ENCODE measurements at regions not wholly inside any gene's neighbourhood (a gene's known extent, or its start where the extent isn't known, plus 50 kb on each side); places are given as distances from the start of the nearest gene placed in this dataset.
"Not testable (repeated sequence)": the region's sequence is repeated elsewhere in the genome, so short reads cannot be mapped to it uniquely, and the experiment has no call there.

DNA sequence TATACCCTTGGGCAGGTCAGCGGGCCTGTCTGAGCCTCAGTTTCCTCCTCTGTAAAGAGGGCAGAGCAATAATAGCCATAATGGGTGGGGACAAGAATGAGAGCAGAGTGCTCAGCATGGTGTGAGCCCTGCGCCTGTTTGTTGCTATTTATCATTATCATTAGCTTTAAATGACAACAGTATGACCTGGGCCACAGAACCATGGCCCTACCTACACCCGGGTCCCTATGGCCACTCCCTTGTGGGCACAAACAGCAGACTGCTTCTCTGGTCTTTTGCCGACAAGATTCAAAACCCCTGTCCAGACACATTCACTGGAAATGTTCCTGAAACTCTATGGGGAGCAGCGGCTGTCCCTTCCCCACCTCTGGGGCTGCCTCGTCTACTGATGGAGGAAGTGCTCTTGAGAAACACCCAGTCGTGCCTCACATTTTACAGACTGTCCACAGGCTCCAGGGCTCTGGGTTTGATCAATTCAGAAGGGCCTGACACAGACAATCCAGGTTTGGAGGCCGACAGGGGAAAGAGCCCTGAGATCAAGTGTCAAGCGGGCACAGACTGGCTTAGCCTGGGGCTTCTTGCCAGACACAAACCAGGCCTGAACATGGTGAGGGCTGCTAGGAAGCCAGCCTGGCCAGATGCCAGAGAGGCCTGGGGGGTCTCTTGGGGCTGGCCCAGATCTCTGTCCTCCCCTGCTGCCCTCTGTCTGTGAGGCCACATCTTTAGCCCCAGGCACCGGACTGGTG, 112.5 kb upstream of the CD82 start:
- DNase-seq (ENCODE audit: low spot score) = no peak

DNA sequence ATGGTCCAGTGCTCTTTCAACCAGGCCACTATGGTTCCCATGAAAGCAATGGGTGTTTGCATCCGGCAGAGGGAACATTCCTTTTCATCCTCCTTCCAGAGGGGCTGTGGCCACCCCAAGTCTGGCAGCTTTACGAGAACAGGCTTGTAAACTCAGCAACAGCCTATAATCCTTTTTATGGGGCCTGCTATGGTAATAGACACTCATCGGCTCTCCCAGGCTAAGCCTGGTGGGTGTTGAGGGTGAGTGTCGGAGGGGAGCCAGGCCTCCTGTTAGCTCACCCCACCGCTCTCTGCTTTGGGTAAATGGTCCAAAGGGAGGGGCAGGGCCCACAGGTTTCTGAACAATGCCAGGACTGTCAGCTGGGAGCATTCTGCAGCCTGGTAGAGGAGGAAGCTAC, 111.6 kb upstream of the CD82 start:
- no peak for DNase-seq (ENCODE audit: low spot score)

DNA sequence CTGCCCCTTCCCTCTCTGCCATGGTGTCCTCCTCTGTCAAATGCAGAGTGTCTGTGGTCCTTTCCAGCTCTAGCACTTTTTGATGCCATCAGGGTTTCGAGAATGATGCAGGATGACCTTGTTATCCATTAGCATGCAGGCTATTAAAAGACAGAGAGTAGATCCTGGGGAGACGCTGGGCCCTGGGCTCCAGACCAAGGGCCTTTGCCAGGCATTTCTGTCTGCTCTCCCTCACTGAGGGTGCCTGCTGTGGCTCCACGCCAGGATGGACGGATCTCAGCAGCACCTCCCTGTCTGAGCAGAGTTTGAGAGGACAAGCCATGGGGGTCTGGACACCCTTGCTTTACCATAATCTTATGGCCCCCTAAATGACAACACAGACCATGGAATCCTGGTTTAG, 110.8 kb upstream of the CD82 start:
- DNase-seq (ENCODE audit: low spot score) = no peak

DNA sequence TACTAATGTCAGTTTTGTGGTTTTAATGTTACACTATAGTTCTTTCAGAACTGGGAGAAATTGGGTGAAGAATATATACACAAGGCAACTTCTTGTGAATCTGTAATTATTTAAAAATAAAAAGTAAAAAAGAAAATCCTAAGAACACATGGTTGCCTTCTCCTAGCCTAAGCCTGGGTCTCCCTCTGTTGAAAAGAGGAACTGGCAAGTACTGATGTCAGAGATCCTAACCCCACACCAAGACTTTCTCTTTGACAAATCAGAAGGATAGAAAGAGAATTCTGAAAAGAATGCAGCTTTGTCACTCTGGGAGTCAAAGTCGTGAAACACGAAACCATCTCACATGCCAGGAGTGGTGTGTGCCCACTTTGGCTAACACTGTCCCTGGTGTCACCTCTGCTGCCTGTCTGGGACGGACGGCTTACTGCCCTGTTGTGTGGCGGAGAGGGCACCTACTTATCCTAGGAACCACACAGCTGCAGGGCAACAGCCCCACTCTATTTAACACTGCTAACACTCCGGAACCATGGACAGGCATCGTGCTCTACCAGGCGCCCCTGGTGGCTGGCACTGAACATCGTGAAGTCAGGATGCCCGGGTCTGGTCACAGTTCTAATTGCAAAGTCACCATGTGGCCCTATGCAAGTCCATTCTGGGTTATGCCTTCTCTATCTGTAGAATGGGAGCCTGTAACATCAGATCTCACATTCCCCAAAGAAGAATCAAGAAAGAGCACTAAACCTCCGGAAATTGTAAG, 108.7 kb upstream of the CD82 start:
- DNase-seq (ENCODE audit: low spot score) = peak; percentile 49

DNA sequence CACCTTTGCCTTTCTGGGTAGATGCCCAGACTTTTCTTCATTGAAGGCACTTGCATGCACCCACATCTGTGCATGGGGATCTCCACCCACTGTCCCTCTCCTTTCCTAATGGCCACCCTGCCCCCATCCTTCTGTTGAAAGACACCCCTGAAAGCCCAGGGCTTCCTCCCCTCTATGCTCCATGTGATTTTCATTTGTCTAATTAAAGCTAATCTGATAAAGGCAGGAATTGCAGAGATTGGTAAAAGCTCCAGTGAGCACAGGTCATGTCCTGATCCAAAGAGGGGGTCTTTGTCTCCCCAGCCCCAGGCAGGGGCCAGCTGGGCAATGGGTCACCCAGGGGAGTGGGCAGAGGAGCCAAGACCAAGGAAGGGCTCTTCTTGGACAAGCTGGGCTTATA, 107.6 kb upstream of the CD82 start:
- DNase-seq (ENCODE audit: low spot score) = no peak

DNA sequence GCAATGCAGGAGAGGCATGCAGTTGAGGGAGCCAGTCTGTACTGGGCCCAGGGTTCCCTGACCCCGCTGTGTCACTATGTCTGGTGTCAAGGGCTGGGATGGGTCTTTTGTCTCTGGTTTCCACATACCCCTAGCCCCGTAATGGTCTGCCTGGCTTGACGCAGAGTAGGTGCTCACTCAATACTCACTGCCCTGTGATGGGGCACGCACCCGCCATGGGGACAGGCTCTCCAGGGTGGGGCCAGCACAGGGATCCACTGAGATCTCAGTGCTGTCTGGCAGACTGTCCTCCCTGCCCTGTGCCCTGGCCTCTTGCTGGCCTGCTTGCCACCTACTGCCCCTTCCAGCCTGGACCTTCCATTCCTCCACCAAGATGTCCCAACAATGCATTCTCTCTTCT, 101.7 kb upstream of the CD82 start:
- no peak for DNase-seq (ENCODE audit: low spot score)

DNA sequence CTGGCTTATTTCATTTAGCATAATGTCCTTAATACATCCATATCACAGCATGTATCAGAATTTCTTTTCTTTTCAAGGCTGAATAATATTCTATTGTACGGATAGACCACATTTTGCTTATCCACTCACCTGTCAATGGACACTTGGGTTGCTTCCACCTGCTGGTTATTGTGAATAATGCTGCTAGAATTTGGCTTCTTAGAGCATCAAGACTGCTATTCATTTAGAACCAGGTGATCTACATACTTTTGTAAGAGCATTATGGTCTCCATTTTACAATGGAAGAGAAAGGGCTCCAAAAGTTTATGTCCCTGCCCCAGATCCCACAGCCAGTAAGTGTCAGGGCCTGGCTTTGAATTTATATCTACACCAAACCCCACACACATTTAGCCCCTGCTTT, 100.7 kb upstream of the CD82 start:
- peak; percentile 49 for DNase-seq (ENCODE audit: low spot score)

DNA sequence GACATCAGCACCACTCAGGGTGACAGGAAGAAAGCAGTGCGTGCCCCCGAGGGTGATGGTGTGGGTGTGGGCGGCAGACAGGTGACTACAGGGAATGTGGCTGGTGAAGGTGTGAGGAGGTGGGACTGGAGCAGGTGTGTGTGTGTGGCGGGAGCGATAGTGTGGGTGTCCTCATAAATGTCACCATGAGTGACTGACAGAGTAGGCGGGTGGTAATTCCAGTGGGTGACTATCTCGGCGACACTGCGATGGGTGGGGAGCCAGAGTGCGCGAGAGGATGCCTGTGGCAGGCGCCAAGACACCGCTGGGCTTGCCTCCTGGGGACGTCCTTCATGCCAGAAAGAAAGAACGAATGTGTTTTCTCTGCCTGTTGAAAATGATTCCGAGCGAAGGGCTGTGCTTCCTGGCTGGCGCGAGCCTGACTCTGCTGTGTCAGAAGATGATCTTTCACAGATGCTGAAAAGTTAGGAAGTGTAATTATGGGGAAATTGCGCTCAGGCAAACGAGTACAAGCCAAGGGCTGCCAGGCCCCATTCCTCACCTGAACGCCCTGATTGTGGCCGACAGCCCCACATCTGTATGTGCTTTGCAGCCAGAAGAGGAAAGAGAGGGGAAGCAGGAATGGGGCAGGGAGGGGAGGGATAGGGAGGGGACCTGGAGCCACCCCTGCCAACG, 98.8 kb upstream of the CD82 start:
- no peak for DNase-seq (ENCODE audit: low spot score)

DNA sequence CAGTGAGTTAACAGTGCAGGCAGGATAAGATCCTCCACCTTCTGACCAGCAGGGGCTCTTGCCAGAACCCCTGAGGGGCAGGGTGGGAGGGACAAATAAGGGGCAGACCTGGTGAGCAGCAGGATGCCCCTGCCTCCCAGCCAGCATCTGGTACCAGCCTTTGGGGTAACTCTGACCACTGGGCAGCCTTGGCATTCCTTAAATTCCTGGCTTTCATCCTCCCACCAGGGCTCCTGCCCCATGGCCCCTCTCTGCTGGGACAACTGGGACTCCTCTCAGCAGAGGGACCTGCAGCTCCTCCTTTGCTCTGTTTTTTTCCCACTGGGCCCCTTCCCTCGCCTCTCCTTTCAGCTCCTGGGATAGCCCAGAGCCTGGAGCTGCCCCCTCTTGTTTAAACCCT, 98.0 kb upstream of the CD82 start:
- DNase-seq (ENCODE audit: low spot score) = no peak

DNA sequence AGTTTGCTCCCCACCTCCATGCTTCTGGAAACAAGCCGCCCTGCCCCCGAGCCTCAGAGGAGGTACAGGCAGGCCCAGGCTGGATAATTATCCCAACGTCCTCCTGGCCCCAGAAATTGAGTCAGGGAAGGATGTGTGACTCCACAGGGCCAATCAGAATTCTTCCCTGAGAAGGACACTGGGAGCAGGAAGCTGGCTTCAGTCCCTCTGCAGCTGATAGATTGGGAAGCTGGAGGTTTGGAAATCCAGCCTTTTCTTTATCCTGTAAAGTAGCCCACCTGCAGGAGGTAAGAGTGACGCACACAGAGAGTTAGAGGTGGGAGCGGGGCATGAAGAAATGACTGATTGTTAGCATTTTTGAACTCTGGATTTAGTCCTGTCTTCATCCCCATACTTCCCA, 97.5 kb upstream of the CD82 start:
- DNase-seq (ENCODE audit: low spot score) = no peak

DNA sequence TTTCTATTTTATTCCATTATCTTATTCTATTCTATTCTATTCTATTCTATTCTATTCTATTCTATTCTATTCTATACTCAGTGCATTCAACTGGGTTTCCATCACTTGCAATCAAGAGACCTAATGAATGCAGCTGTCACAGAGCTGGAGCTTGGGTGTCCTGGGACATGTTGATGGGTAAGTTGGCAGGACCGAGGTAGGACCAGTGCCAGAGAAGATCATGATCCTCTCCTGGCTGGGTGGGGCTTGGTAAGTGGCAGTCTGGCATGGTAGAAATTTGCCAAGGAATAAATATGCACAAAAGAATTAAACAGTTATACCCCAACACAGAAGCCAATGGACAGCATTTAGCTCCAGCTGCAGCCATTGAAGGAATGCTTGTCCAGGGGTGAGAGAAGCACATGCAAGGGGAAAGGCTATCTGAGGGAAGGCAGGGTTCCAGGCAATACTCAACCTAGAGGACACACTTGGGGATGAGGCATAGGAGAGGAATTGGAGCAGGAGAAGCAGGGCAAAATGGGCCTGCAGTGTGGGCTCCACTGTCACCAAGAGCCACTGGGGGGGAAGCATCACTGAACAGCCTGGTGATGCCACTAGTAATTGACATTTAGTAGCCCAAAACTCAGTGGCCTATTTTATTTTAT, 97.0 kb upstream of the CD82 start:
- DNase-seq (ENCODE audit: low spot score) = no peak

DNA sequence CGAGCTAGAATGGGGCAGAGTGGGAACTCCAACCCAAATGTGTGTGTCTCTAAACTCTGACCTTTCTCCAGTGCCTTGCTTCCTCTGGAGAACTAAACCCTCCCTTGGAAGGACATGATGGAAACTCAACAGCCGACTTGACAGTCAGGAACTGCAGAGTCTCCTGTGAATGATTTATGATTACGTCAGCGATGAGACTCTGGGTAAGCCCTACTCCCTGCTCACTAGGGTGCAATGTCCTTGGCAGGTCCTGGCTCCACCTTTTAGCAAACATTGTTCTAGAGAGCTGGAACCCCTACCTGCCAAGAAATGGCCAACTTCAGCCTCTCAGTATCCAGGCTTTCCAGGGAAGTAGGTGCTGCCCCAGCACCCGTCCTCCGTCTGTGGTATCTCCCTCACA, 96.1 kb upstream of the CD82 start:
- DNase-seq (ENCODE audit: low spot score) = peak; percentile 12

DNA sequence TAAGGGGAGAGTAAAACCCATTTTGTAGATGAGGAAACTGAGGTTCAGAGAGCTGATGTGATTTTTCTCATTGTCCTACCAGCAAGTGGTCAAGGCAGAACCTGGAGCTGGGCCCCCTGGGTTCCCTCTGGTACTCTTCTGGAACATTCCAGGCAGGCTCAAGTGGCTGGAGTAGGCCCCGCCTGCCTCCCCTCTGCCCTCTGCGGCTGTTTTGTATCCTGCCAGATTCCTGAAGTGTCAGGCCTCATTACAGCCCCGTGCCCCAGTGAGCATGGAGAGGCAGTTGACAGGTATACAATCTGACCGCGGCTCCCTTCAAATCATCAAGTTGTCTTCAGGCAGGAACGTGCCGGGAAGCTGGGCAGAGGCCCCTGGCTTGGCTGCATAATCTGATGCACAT, 94.6 kb upstream of the CD82 start:
- DNase-seq (ENCODE audit: low spot score) = no peak

DNA sequence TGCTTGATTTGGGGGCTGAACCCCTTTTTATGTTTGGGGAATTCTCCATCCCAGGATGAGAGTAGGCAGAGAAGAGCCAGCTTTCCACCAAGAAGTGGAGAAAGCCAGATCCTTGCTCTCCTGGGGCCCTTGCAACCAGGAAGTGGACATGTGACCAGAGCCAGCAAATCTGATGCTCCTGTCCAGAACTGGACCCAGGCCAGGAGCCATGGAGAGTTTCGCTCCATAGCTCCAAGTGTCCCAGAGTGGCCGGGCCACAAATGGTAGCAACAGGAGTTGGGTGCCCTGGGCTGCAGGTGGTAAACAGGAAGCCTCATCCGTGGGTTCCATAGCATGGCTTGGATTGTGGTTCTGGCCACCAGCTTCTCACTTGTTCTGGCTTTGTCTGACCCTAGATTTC, 93.9 kb upstream of the CD82 start:
- no peak for DNase-seq (ENCODE audit: low spot score)

DNA sequence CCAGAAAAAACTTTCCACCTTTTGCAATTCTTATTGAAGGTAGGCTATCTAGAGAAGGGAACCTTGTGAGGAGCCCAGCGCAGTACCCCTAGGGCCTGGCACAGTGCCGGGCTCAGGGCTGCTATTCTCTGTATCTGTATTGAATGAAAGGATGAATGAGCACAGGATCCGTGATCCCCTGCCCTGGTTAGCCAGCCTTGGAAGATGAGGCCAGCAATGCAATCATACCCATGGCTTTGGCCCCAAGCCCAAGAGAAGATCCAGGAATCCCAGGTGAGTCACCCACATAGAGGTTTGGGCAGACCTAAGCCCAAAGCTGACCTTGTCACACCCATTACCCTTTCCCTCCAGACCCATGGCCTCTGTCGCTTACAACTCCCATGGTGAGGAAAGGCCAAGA, 92.5 kb upstream of the CD82 start:
- DNase-seq (ENCODE audit: low spot score) = no peak

DNA sequence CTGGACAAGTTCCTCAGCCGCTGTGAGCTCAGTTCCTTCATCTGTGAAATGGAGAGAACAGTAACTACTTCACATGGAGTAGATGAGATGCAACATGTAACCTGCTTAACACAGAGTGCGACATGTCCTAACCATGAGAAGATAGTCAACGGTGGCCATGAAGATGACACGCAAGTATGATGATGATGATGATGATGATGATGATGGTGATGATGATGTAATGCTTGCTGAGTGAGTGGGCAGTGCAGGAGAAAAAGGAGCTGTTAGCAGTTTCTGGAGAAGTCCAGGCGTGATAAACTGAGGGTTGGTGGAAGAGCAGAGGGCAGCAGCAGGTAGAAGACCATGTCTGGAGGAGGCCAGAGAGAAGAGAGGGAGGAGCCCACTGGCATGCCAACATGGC, 90.8 kb upstream of the CD82 start:
- no peak for DNase-seq (ENCODE audit: low spot score)

DNA sequence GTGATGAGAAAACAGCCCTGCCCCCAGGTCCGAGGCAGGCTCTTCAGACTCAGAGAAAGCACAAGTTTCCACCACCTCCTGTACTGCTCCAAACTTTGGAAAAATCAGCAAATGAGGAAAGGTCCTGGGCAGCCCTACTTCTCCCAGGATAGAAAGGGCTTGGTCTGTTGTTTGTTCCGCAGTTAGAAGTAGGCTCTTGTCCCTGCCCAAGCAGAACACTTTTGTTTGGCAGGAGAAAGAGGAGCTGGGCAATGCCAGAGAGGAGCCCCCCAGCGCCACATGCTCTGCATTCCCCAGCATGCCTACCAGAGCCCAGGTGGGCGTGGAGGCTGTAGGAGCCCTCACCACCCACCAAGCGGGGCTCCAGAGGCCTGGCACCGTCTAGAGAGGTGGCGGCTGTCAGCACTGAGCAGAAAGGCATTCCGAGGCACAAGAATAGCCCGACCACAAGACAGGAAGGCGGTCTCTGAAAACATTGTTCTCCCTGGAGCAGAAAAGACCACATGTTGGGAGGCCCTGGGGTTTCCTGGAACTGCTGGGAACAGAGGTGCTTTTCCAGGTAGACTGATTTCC, 90.3 kb upstream of the CD82 start:
- no peak for DNase-seq (ENCODE audit: low spot score)

DNA sequence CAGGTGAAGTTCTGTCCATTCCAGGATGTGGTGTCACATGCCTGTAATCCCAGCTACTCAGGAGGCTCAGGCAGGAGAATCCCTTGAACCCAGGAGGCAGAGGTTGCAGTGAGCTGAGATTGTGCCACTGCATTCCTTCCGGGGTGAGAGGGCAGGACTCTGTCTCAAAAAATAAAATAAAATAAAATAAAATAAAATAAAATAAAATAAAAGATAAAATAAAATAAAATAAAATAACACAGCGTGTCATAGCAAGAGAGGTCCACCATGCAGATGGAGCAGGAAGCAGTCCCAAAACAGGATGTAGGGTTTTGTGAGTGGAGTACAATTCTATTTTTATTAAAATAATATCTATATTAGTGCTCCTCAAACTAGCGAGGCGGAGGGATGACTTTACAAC, 83.1 kb upstream of the CD82 start:
- not testable (repeated sequence) for DNase-seq (ENCODE audit: low spot score)

DNA sequence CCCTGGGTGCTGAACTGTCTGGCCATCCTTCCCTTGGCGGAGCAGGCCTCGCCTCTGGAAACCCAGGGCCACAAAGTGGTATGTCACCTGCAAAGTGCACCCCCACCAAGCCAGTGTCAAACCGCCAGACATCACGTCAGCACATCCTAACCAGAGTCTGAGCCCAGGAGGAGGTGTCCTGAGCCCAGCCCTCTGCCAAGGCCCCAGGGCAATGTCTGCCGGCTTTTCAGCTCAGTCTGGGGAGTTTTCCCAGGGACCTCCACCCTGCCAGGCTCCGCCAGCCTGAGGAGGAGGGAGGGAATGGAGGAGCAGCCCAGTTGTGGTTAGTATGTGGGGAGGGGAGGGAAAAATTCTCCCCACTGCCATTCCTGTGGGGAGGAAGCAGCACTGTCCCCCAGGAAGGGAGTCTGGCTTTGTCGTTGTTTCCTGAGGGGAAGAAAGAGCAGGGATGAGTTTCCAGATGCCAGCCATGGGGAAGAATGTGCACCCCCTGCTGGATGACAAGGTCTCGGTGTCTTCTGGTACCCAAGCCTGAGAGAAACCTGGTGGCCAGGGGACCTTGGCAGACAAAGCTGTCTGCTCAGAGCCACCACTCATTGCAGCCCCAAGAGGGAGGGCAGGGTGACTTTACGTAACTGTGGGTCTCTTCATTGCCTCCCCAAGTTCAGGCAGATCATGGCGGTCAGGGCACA, 81.4 kb upstream of the CD82 start:
- DNase-seq (ENCODE audit: low spot score) = peak; percentile 38

DNA sequence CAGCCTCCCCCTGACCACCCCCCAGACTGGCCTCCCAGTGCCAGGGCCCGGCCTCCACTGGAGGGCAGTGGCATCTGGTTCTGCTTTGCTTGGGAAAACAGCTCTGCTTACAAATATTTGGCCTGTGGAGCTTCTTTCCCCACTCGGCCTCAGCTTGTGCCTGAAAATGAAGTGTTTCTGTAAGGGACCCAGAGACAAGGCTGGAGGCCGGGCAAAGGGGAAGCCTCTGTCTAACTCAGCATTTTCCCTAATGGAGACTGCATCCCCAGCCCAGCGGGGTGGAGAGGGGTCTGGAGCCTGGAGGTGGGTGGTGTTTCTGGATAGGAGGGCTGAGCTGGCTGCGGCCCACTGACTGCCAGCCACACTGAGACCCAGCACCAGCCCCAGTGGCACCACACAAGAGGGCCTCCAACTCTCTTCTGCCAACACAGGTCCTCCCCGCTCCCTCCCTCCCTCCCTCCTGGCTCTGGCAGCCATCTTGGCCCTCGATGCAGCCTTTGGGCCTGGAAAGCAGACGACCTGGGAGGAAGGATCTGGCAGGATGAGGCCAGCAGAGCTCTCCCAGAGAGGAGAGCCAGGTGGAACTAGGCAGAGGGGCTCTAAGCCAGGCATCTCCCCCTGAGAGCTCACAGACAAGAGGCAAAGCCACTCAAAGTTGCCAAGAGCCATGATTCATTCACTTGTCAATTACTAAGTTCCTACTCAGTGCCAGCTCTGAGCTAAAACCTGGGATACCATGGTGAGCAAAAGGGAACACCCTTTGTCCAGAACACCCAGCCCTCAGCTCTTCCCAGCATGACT, 77.1 kb upstream of the CD82 start:
- DNase-seq (ENCODE audit: low spot score) = no peak

DNA sequence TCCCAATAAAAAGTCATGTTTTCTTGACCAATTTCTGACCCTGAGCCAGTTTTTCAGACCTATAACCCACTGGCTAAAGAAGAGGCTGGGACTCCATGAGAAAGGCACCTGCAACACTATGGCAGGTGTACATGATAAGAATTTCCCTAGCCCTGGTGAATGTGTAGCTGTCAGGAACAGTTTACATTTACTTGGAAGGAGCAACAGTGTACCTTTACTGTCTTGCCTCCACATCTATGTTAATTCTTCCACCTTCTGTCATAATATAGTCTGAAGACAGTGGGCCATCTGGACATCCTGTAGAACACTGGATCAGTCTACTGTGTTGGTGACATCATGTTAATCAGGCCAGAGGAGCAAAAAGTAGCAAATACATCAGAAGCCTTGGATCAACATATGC, 72.1 kb upstream of the CD82 start:
- no peak for DNase-seq (ENCODE audit: low spot score)
